GM18867 (cell line): ENCODE measurements at regions not wholly inside any gene's neighbourhood (a gene's known extent, or its start where the extent isn't known, plus 50 kb on each side); places are given as distances from the start of the nearest gene placed in this dataset.
"Not testable (repeated sequence)": the region's sequence is repeated elsewhere in the genome, so short reads cannot be mapped to it uniquely, and the experiment has no call there.

Experiments used
- ATAC-seq: cut with Tn5 transposase; IDR thresholded peaks from one replicate; pipeline ENCODE4 v1.9.1; 2021; ENCODE audit warnings: mild to moderate bottlenecking, moderate library complexity; ENCODE audit not compliant: unreplicated experiment

DNA sequence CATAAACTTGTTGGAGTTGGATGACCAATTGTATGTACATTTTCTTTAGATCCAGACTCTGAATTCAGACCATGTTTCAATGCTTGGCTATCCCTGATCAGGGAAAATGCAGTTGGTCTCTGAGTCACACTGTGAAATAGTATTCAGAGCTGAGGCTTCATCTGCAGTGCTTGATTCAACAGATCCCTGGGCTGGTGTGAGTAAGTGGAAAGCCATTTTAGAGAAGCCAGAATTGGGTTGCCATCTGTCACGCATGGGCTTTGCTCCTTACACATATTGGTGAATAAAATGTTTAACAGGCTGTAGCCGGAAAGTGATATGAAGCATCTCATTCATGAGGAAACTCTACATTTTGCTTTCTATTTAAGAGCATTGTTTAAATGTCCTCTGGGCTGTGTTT is 50.0 kb upstream of the ACYP2 start:
- no peak for ATAC-seq

GRCh38 chr2:54063967-54064535 is 51.4 kb upstream of the ACYP2 start:
- ATAC-seq = no peak

DNA sequence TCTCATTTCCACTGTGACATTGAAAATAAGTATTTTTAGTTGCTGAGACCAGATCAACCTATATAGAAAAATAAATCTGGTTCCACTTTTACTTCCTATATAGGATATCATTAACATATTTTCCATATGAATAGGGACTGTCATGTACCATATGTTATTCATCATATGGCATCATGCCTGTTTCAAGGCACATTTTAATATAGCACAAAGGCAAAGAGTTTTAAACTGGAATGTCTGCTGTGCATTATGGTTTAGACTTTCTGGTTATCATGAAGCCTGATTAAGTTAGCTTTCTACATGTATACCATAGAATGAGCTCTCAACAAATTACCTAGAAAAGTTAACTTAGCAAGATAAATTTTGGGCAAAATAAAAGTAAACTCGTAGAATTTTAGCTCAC is 53.0 kb upstream of the ACYP2 start:
- ATAC-seq = no peak

DNA sequence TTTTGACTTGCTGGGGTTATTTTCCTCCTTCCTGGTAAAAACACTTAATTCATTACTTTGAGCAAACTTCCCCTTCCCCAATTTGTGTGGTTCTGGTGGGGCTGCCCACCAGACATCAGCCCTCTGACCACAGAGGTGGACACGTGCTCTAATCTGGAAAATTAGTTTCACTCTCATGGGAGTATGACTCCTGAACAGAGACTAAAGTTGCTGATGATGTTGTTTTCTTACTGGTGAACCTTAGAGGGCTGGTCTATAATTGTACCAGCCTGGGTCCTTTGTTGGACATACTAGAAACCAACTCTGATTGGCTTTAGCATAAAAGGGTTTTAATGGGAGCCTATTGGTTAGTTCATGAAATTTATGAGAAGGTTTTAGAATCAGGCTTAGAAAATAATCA is 54.1 kb upstream of the ACYP2 start:
- ATAC-seq = no peak

GRCh38 chr2:54059986-54060385 is 55.4 kb upstream of the ACYP2 start:
- ATAC-seq = no peak

- ATAC-seq = no peak
These were observed 55.9 kb upstream of the ACYP2 start for GRCh38 chr2:54059504-54059903.

- no peak for ATAC-seq
These were observed 57.0 kb upstream of the ACYP2 start for GRCh38 chr2:54058449-54058848.

- no peak for ATAC-seq
These were observed 60.6 kb upstream of the ACYP2 start for GRCh38 chr2:54054774-54055173.

- ATAC-seq = peak; percentile 80
These were observed 61.1 kb upstream of the ACYP2 start for GRCh38 chr2:54054271-54054670.

GRCh38 chr2:54053830-54054229 is 61.6 kb upstream of the ACYP2 start:
- peak; percentile 41 for ATAC-seq

DNA sequence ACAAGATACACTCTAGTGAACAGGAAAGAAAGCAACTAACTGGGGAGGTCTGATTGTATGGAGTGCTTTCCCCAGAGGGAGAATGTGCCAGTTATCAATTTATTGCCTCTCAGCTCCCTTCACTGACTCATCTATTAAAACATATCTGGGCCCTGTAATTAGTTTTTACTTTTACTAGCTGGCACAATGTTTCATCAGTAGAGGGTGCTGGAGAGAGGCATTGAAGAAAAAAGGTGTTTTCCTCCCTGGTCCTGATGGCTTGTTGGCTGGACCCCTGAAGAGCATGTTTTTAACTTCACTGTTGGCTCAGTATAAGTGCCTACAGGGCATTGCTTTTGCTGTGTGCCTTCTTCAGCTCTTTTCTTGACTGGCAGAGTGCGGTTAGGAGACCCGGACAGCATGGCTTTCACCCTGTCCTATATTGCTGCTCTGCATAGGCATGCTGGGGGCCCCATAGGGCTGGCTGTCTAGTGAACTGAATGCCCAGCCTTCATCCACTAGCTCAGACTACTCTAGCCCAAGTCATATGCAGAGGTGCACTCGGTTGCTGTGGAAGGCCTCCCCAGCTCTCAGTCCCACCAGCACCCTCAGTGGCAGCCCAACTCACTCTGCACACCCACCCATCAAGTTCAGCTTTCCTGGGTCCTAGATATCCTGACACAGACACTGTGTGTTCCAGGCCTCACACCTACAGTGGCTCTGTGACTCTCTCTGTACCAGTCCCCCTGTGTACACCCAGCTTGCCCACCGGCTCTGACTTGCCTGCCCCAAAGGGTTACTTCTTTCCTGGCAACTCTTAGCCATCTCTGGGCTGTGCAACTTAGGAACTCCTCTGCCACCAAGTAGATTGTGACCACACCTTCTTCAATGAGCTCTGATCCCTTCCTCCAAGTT is 62.3 kb upstream of the ACYP2 start:
- ATAC-seq = no peak

DNA sequence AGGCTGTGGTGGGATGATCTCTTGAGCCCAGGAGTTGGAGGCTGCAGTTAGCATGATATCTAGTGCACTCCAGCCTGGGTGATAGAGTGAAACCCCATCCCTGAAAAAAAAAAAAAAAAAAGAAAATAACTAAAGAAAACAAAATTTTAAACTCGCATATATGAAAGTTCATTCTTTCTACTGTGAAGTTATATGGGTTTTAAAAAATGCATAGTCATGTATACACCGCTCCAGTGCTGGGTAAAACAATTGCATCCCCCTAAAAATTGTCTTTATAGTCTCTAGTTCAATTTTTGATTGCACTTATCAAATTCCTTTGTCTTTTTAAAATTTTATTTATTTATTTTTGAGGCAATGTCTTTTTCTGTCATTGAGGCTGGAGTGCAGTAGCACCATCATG is 65.0 kb upstream of the ACYP2 start:
- no peak for ATAC-seq

DNA sequence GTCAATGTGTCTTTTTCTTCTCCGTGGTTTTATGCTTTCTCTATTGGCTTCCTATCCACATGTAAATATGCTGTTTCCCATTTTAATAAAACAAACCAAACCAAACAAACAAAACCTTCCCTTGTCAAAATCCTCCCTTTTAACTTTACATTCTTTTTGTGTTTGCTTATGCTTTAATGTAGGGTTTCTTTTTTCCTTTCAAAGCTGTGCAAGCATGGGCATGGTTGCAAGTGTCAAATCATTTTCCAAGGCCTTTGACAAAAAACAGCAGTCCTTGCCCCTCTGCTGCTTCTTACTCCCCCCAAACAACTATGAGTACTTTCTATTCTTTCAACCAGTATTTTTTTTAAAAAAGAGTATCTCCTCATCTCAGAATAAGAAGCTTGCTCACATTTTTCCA is 66.0 kb upstream of the ACYP2 start:
- no peak for ATAC-seq

DNA sequence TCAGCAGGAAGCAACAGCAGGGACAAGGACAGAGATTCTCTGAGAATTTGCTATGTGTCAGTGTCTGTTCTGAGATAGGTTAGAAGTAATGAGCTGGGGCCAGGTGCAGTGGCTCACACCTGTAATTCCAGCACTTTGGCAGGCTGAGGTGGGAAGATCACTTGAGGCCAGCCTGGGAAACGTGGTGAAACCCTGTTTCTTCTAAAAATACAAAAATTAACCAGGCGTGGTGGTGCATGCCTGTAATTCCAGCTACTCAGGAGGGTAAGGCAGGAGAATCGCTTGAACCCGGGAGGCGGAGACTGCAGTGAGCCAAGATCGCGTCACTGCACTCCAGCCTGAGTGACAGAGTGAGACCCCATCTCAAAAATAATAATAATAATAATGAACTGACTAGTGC is 66.5 kb upstream of the ACYP2 start:
- not testable (repeated sequence) for ATAC-seq

DNA sequence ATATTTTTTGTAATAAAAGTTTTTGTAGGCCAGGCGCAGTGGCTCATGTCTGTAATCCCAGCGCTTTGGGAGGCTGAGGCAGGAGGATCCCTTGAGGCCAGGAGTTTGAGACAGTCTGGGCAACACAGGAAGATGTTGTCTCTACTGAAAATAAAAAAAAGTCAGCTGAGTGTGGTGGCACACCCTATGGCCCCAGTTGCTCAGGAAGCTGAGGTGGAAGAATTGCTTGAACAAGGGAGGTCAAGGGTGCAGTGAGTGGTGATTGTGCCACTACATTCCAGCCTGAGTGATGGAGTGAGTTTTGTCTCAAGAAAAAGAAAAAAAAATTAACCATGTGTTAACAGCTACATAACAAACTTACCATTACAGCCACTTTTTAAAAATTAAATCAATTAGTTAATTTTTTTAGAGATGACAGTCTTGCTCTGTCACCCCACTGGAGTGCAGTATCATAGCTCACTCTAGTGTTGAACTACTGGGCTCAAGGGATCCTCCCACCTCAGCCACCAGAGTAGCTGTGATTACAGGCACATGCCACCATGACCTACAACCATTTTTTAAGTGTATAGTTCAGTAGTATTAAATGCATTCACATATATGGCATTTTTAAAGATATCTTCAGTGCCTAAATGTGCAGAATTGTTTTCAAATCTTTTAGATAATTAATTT is 67.2 kb upstream of the ACYP2 start:
- no peak for ATAC-seq

GRCh38 chr2:54047658-54048057 is 67.8 kb upstream of the ACYP2 start:
- no peak for ATAC-seq

DNA sequence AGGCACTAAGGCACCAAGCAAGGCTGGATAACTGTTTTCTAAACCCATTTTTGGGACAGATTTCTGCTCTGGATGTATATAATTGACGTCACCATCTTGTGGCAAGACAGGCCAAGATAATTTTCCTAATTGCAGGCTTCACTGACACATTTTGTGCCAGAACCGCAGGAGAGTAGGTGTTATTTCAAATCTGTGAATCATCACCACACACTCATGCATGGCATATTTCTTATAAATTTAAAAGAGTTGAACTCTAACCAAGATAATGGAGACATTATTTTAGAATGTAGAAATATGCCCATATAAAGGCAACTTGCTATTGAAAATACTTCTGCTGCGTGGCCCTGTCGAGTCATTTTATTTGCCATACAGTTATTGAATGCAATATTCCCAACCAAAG is 68.3 kb upstream of the ACYP2 start:
- no peak for ATAC-seq

- no peak for ATAC-seq
These were observed 72.3 kb upstream of the PSME4 start for GRCh38 chr2:54042897-54043620.

DNA sequence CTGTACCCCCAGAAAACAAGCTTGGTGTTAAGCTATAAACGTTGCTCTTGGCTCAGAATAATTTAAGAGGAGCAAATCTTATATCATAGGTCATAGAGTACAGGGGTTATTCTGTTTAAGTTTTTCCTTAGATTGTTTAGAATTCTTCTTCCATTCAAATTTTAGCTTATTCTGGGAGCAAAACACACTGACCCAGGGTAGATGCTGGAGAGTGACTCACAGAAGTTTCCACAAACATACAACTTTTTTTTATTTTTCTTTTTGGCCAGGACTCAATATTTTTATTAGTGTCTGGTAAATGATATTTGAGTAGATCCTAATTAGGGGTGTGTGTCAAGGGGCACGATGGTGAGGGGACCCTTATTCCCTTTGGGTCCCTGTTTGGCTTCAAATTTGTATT is 71.5 kb upstream of the PSME4 start:
- ATAC-seq = no peak

GRCh38 chr2:54041135-54041534 is 70.3 kb upstream of the PSME4 start:
- no peak for ATAC-seq

DNA sequence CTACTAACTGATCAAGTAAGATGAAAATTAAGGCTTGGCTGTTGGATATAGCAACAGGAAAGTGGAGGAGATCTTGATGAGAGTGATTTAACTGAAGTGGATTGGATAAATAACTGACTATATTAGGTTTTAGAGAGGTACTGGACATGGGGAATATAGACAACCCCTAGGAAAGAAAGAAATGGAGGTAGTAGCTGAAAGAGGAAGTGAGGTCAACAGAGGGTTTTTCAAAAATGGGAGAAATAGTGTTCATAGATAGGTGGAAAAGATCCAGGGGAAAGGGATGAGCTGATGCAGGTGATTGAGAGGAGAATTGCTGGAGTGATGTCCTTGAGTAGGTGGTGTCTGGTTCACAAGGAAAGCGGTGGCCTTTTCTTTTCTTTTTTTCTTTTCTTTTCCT is 69.9 kb upstream of the PSME4 start:
- no peak for ATAC-seq
